Mammary epithelial cell (primary cell): ENCODE measurements at regions not wholly inside any gene's neighbourhood (a gene's known extent, or its start where the extent isn't known, plus 50 kb on each side); places are given as distances from the start of the nearest gene placed in this dataset.

Experiments
- CTCF ChIP-seq, 2 donors: IDR thresholded peaks in 1 of 2; conservative IDR thresholded peaks in 1 of 2; 2 replicates each; pipeline ENCODE4 v1.5.1; 2011 to 2012; ENCODE audit warnings: inconsistent platforms in 2 of 2, low read length in 2 of 2, mild to moderate bottlenecking in 2 of 2, control low read depth in 1 of 2, low read depth in 1 of 2; ENCODE audit not compliant: insufficient read depth in 1 of 2; ENCODE audit errors: extremely low read depth in 1 of 2
- EZH2 ChIP-seq: IDR thresholded peaks from 2 replicates; pipeline ENCODE4 v1.6.1; 2012; ENCODE audit warnings: low read length, inconsistent platforms, borderline replicate concordance

GRCh38 chr15:20310603-20311002, 231.0 kb downstream of the GOLGA6L6 start:
- TF ChIP-seq CTCF (conservative IDR thresholded peaks at IDR 0.05 in 1 of 2, IDR thresholded peaks at IDR 0.05 in 1 of 2; ENCODE audit: extremely low read depth in 1 of 2, insufficient read depth in 1 of 2, low read depth in 1 of 2, low read length in 2 of 2): no peak
- no peak for TF ChIP-seq EZH2
